GM18519 (cell line): ENCODE measurements at regions not wholly inside any gene's neighbourhood (a gene's known extent, or its start where the extent isn't known, plus 50 kb on each side); places are given as distances from the start of the nearest gene placed in this dataset.

Experiments
- ATAC-seq: cut with Tn5 transposase; IDR thresholded peaks from one replicate; pipeline ENCODE4 v1.9.1; 2021; ENCODE audit warnings: mild to moderate bottlenecking, moderate library complexity; ENCODE audit not compliant: unreplicated experiment, low FRiP score

DNA sequence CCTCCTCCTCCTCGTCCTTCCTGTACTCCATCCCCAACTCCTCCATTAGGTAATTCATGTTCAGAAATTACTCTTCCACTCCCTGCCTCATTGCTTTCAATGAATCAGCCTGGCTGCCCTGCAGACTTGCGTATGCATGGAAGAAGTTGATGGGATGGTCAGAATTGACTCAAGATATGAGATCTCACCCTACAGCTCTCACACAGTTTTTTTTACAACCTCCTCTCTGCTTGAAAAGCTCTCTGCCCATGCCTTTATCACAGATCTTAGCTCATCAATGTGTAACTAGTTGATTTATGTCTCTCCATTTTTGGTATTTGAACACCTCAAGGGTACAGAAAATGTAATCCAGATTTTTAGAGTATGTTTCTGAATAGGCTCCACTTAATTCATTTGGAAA is 506.9 kb downstream of the TBC1D4 start:
- no peak for ATAC-seq

DNA sequence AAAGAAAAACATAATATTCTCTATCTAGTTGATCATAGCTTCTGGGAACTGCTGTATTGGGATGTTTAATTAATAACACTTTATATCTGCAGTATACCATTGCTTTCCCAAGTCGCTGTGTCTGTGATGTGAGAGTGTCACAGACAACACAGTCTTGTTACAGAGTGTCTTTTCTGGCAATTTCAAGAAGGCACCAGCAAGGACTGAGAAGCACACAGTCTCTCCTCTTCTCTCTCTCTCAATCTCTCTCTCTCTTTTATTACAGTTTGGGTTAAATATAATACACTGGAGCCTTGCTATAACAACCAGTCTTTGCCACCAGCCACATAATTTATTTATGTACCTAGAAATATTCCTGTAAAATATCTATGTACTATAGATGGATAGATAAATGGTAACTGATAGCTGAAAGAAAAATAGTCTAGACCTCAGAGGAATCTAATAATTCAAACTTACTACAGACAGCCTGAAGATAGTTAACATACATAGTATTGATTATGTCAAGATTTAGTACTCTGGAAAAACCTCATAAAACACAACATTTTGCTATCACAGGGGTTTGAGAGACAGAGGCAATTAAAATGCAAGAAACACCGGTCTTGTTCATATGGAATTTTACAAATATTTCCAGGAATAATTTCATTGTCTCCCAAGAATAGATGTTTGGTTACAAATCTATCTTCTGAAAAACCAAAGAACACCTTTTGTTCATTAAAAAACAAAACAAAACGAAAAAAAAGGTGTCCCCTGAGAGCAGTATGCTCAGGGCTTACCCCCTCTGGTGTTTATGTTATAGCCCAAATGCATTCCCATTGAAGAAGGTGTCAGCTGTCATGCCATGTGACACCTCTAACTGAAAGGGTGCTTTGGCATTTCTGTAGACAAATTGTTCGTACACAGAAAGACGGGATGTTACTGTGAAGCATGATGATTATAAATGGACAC is 507.8 kb downstream of the TBC1D4 start:
- ATAC-seq: no peak

DNA sequence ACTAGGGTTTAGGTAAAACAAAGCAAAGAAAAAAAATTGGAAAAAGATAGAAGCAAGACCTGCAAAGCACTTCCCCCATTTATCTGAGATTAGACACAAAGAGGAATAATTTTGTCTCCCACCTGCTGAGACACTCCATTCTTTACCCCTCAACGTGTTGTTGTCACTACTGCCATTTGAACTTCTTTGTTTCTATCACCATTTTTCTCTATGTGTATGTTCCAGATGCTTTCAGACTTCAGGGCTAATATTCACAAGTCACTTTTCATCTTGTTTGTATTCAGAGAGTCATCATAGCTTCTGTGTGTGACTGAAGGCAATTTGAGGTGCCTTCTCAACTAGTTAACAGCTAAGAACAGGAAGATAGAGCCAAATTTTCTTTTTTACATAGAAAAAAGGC is 512.5 kb downstream of the TBC1D4 start:
- no peak for ATAC-seq

DNA sequence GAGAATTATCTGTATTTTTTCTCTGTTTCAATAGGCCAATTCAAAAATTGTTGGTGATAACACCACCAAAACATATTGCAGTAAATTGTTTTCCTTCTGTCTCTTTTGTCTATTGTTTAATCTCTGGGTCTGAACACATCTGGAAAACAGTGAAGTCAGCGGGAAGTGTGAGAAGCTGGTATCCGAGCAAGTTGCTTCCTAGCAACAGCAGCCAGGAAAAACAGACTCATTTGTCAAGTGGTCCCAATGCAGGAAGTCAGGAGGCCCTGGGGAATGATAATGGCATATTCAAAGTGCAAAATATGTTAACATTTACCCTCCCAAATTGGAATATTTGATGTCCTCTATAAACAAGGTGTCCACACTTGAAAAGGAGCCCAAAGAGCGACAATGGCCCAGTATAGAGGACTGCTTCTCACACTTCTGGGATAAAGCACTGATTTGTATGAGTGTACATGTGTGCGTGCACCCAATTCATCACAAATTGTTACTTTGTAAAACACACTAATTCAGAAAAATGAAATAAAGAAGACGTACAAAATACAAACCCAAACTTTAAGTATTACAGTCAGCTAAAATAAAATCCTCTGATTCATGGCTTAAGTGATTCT is 515.0 kb downstream of the TBC1D4 start:
- no peak for ATAC-seq

DNA sequence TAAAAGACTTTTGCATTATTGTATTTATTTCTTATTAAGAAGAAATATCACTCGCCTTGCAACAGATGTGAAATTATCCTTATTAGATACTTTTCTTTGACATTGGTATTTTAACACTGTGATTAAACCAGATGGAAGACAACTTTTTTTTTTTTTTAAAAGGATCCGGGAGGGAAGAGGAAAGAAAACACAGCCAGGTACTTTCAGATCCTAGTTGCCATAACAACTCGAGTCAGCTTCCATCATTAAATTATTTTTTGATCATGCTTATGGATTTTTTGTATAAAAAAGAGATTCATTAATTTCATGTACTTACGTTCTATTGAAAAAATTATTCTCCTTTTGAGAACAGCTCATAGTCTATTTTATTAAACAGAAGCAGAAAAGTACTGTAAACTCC is 515.7 kb downstream of the TBC1D4 start:
- no peak for ATAC-seq

DNA sequence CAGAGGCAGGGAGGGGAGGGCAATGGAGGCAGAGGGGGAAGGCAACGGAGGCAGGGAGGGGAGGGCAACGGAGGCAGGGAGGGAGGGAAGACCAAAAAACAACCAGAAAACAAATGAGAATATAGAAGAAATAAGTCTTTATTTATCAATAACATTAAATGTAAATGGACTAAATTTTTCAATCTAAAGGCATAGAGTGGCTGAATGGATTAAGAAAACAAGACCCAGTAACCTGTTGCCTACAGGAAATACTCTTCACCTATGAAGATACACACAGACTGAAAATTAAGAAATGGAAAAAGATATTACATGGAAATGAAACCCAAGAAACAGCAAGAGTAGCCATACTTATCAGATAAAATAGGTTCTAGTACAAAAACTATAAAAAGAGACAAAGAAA is 536.3 kb downstream of the TBC1D4 start:
- ATAC-seq: no peak

DNA sequence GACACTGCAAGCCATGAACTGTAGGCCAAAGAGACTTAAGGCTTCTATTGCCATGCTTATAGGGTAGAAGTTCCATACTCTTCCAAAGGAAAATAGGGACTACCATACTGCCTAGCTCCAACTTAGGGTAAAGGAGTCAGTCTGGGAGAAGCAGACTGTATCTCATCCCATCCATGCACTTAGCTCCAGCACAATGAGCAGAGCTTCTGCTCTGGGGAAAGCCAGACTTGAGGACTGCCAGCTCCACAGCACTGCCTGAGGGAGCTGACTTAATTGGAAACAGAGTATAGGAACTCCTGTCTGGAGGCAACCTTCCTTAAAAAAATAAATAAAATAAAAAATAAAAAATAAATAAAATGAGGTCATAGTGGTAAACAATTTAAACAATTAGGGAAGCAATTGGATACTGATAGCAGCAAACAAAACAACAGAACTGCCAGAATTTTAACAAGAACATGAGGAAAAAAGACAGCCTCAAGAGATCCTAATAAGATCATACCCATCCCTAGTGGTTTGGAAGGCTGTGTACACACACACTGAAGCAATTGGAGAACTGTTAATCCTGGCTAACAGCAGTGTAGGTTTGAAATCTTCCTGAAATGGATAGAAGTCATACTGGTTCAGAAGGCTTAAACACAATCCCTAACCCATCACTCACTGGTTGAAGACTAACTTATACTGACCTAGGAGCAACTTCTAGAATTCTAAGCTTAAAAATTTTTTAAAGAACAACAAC is 550.1 kb downstream of the TBC1D4 start:
- no peak for ATAC-seq

DNA sequence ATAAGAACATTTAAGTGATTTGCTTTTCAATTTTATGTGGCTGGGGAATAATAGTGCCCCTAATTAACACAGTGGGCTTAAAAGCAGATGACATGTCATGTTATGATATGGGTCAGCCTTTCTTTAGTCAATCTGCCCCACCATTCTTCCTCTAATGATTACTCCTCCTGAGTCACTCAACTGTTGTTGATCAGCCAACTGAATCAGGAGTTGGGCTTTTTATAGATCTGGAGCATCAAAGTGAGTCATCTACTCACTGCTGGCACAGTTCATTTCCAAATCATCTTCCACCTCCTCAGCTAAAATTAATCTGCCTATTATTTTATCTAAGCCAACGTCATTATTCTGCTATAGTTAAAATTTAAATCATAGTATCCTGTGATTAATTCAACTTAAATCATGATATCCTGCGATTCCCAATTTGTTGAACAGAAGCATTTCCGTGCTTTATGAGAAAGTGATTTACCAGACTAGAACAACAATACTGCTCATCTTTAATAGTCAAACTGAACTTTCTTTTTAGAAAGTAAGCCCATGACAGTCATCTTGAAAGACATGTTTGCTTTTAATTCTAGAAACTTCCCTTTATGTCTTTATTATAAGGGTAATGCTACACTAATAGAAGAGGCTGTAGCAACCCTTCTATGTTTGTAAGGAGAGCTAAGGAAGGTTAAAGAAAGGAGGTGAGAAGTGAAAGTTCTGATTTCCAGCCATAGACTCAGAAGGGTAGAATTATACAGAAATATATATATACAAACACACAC is 551.4 kb downstream of the TBC1D4 start:
- ATAC-seq: peak; percentile 45

DNA sequence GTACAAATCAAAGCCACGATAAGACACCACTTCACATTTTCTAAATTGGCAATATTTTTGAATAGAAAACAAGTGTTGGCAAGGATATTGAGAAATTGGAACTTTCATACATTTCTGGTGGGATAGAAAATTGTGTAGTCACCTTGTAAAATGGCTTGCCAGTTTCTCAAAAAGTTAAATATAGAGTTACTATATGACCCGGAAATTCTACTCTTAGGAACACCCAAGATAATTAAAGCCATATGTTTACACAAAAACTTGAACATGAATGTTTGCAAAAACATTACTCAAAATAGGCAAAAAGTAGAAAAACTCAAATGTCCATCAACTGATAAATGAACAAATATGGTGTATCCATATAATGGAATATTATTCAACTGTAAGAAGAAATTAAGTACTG is 552.5 kb downstream of the TBC1D4 start:
- no peak for ATAC-seq

DNA sequence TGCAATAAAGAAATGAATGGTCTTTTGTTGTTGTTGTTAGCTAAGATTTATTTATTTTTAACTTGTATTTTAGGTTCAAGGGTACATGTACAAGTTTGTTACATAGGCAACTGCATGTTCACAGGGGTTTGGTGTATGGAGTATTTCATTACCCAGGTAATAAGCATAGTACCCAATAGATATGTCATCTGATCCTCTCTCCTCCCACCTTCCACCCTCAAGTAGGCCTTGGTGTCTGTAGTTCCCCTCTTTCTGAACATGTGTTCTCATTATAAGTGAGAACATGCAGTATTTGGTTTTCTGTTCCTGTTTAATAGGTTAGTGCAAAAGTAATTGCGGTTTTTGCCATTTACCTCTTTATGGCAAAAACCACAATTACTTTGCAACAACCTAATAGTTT is 554.1 kb downstream of the TBC1D4 start:
- no peak for ATAC-seq

DNA sequence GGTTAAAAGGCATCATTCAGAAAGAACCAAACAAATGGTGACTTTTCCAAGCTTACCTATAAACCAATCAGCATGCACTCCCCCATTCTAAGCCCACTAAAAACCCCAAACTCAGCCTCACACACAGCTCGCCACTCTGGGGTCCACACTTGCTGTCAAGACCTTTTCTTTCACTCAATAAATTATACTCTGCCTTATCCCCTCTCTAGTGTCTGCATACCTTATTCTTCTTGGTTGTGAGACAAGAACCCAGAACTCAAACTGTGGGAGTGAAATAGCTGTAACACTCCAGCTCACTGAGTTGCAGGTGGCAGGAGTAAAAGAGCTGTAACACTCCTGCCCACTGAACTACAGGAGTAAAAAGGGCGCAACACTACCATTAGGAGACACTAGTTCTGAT is 559.0 kb downstream of the TBC1D4 start:
- no peak for ATAC-seq

DNA sequence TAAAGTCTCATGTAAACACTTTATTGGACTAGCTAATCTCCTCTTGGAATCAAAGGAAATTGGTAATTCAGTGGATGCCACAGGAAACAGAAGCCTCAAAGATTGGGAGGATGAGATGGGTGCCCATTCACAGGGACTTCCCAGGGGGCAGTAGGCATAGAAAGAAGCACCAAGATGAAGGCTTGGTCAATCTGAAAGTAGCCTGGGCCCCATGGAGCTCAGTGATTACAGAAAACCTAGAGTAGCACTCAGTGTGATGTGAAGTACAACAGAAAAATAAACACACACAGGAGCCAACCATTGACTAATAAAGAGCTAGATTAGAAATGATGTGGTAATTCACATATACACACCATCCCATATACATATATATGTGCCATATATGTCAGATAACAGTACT is 560.6 kb downstream of the TBC1D4 start:
- peak; percentile 39 for ATAC-seq

DNA sequence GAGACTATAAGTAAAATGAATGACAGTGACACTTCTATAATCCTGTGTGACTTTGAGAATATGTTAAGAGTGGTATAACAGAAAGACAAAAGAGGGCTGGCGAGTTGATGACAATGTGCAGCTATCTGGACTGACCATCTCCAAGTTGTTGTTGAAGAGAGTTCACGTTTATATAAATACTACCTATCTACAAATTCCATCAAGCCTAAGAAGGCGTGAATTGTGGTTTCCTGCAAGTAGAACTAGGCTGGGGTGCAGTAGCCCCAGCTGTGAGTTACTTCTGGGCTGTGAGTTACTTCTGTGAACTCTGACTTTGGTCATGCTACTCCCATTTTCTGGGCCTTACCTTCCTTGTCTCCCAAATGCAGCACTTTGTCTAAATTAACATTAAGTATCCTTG is 561.0 kb downstream of the TBC1D4 start:
- peak; percentile 35 for ATAC-seq

DNA sequence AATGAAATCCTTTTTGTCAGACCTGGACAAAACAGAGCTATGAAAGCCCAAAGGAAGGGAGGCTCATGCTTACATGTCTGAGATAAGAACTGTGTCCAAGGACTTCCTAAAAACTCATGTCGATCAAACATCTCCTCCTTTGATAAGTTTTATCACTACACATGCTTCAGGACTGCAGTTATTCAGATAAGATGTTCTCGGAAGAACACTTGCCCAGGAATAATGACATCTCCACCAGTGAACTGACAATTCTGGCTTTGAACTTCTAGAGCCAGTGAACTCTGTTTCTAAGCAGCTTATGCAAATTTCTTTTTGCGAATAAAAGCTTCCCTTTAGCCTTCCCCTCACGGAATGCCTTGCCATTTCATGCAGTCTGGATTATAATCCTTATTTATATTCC is 561.6 kb downstream of the TBC1D4 start:
- ATAC-seq: no peak

DNA sequence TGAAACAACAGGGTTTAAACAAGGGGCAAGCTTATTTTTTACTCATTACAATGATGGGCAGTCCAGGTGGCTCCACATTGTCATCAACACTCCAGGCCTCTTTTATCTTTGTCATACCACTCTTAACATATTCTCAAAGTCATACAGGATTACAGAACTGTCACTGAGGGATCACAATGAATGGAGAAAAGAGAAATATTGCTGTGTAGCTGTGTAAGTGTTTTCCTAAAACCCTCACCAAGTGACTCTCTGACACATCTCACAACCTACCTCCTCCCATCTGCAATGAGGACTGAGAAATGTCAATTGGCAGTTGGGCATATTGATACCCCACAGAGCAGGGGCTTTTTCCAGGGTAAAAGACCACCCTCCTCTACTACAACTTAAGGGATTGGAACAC is 562.1 kb downstream of the TBC1D4 start:
- no peak for ATAC-seq

DNA sequence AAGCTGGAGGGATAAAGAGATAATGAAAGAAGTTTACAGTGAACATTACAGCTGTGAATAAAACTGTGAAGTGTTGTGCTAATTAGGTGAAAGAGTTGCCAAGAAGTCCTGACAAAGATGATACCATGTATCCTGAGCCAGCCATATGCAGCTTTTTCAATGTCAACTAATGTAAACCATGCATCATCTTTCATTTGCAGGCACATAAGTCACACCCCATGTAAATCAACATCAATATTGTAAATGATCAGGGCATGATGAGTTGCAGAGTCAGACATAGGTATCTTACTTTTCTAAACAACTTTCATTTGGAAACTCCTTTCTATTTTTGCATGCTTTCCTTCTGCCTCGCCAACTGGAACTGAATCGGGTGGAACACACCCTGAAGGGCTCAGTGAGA is 569.1 kb downstream of the TBC1D4 start:
- no peak for ATAC-seq

DNA sequence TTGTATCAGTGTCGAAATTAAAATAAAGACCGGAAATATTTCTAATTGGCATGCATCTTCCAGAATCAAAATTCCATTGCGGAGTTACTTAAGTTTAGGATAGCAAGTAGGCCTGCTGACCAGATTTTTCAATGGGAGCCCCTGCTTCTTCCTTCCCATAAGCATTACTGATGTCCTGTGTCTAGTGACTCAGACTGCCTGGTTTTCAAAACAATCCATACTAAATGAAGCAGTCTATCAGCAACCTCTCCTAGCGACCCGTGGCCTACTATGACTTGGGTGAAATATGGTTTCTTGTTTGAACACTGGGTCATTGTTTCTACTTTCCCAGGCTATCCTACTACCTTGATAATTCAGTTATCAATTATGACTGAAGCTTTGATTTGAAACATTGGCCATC is 571.6 kb downstream of the TBC1D4 start:
- no peak for ATAC-seq

DNA sequence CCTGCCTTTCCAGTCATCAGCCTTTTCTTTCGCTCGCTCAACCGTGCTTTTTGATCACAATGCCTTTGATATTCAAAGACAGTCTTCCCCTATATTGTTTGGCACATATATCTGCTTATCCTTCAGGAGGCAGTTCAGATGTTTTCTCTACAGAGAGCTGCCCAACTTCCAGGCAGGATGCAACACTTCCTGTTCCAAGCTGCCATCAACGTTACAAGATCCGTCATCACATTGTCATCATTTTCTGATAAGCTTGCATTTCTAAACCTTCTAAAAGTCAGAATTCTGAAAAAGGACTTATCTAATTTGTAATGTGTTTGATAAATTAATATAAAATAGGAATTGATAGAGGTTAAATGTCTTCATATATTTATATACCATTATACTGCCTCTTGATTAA is 574.2 kb downstream of the TBC1D4 start:
- ATAC-seq: no peak

DNA sequence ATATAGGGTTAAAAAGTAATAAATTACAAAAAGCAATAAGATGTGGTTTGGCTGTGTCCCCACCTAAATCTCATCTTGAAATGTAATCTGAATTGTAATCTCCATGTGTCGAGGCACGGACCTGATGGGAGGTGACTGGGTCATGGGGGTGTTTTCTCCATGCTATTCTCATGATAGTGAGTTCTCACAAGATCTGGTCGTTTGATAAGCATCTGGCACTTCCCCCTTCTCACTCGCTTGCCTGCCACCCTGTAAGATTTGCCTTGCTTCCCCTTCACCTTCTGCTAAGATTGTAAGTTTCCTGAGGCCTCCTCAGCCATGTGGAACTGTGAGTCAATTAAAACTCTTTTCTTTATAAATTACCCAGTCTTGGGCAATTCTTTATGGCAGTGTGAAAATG is 577.4 kb downstream of the TBC1D4 start:
- ATAC-seq: no peak

DNA sequence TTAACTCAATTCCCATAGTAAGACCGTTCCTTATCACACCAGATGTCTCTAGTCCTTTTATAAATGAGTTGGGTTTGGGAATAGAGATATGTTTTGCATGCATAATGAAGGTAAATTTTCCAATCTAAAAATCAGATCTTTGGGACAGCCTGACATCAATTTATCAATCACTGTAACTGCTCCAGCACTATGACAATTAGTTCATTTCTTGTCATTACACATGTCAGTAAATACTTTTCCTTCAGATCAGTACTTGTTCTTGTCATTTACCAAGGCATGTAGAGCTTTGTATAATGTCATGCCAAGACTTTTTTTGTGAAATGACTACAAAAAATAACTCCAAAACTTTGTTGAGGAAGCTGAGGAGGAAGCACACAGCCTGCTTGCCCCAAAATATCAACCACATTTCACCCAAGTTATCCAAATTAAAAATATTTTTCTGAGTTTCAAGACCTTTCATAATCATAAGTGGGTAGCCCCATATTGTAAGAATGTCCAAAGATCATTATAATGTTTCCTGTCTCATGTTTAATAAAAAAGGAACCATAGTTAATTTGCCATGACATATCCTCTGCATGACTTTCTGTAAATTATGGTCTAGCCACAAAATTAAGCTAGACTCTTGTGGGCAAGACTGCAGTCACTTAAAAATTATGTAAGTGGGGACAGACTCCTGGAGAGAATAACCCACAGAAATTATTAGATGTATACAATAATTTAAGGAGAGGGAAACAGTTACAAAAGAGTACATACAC is 586.8 kb downstream of the TBC1D4 start:
- ATAC-seq: no peak
